ENCODE measurements at regions not wholly inside any gene's neighbourhood (a gene's known extent, or its start where the extent isn't known, plus 50 kb on each side); places are given as distances from the start of the nearest gene placed in this dataset.

GRCh38 chr4:19721587-19721986 is 530.1 kb upstream of the SLIT2 start:
- TF ChIP-seq POLR2A (IDR thresholded peaks at IDR 0.05) (no peak), CTCF (IDR thresholded peaks at IDR 0.05) (no peak)
- DNase-seq, result no peak
- intact Hi-C loops (cut with DNase I), result no loop called here

GRCh38 chr4:19720610-19721009 is 531.1 kb upstream of the SLIT2 start:
- no peaks in the 10 kb centered on the region for H3K4me1 ChIP-seq
- ATAC-seq, result no peak
- H3K4me3 ChIP-seq, result no peak overlapping the region
- intact Hi-C loops (cut with DNase I), result no loop called here
- H3K36me3 ChIP-seq (replicated peaks in 1 of 2; ENCODE audit: insufficient read depth in 1 of 2, low read depth in 2 of 2), result no peaks in the 10 kb centered on the region
- TF ChIP-seq POLR2A (IDR thresholded peaks at IDR 0.05), result no peak
- no peak for TF ChIP-seq CTCF (IDR thresholded peaks at IDR 0.05)
- no peaks in the 10 kb centered on the region for H3K27me3 ChIP-seq
- no peak for DNase-seq
- WGBS, 2 donors, result 40 to 47% methylated on average over 1 of the region's 1 CpG
- H3K27ac ChIP-seq, result no peak overlapping the region
- H3K9me3 ChIP-seq, result no peaks in the 10 kb centered on the region

More at GRCh38 chr4:19721587-19721986, 530.1 kb upstream of the SLIT2 start:
- no peaks in the 10 kb centered on the region for H3K4me1 ChIP-seq
- no peak overlapping the region for H3K4me3 ChIP-seq
- no peaks in the 10 kb centered on the region for H3K9me3 ChIP-seq
- H3K27me3 ChIP-seq, result no peaks in the 10 kb centered on the region
- no peak for ATAC-seq
- no peak overlapping the region for H3K27ac ChIP-seq
- no peaks in the 10 kb centered on the region for H3K36me3 ChIP-seq (replicated peaks in 1 of 2; ENCODE audit: insufficient read depth in 1 of 2, low read depth in 2 of 2)

- intact Hi-C loops (cut with DNase I), result no loop called here
- TF ChIP-seq CTCF (IDR thresholded peaks at IDR 0.05) (no peak), POLR2A (IDR thresholded peaks at IDR 0.05) (no peak)
- ATAC-seq, result no peak
Observed at GRCh38 chr4:19720190-19720589, 531.5 kb upstream of the SLIT2 start.

GRCh38 chr4:19711871-19712270 is 539.8 kb upstream of the SLIT2 start:
- H3K9me3 ChIP-seq, result no peaks in the 10 kb centered on the region
- no peaks in the 10 kb centered on the region for H3K36me3 ChIP-seq (replicated peaks in 1 of 2; ENCODE audit: insufficient read depth in 1 of 2, low read depth in 2 of 2)
- intact Hi-C loops (cut with DNase I), result no loop called here
- 66 to 76% methylated on average over 3 of the region's 3 CpGs for WGBS, 2 donors
- H3K27me3 ChIP-seq, result no peaks in the 10 kb centered on the region
- no peak for DNase-seq
- no peak overlapping the region for H3K4me3 ChIP-seq
- TF ChIP-seq POLR2A (IDR thresholded peaks at IDR 0.05), result no peak
- no peak for TF ChIP-seq CTCF (IDR thresholded peaks at IDR 0.05)
- no peak overlapping the region for H3K27ac ChIP-seq
- ATAC-seq, result no peak
- no peaks in the 10 kb centered on the region for H3K4me1 ChIP-seq

More at GRCh38 chr4:19720190-19720589, 531.5 kb upstream of the SLIT2 start:
- no peak for DNase-seq
- no peaks in the 10 kb centered on the region for H3K36me3 ChIP-seq (replicated peaks in 1 of 2; ENCODE audit: insufficient read depth in 1 of 2, low read depth in 2 of 2)
- no peak overlapping the region for H3K4me3 ChIP-seq
- H3K27me3 ChIP-seq, result no peaks in the 10 kb centered on the region
- H3K4me1 ChIP-seq, result no peaks in the 10 kb centered on the region
- no peak overlapping the region for H3K27ac ChIP-seq
- no peaks in the 10 kb centered on the region for H3K9me3 ChIP-seq

- ATAC-seq (no peak), DNase-seq (no peak)
- Histone ChIP-seq H3K36me3 (replicated peaks in 1 of 2; ENCODE audit: insufficient read depth in 1 of 2, low read depth in 2 of 2) (no peaks in the 10 kb centered on the region), H3K27ac (no peak overlapping the region), H3K9me3 (no peaks in the 10 kb centered on the region), H3K27me3 (no peaks in the 10 kb centered on the region), H3K4me1 (no peaks in the 10 kb centered on the region), H3K4me3 (no peak overlapping the region)
- TF ChIP-seq CTCF (IDR thresholded peaks at IDR 0.05), result no peak
- TF ChIP-seq POLR2A (IDR thresholded peaks at IDR 0.05), result no peak
- intact Hi-C loops (cut with DNase I), result no loop called here
- 68 to 88% methylated on average over 1 of the region's 1 CpG for WGBS, 2 donors
Observed at GRCh38 chr4:19707876-19708275, 543.8 kb upstream of the SLIT2 start.
